CD4-positive, alpha-beta memory T cell (primary cell): ENCODE measurements at regions not wholly inside any gene's neighbourhood (a gene's known extent, or its start where the extent isn't known, plus 50 kb on each side); places are given as distances from the start of the nearest gene placed in this dataset.

Experiments used
- CTCF ChIA-PET: fragments of 350-600 bp; sonication (Branson Sonifier 250); formaldehyde crosslinking; loops from one replicate; lab custom pipeline; 2021; ENCODE audit warnings: inconsistent platforms; ENCODE audit not compliant: partially characterized antibody; lab: Charles Lee
- POLR2A ChIA-PET: fragments of 350-600 bp; sonication (Branson Sonifier 250); formaldehyde crosslinking; loops from one replicate; lab custom pipeline; 2021; ENCODE audit not compliant: partially characterized antibody; lab: Charles Lee
- DNase-seq, 5 donors: peaks; one replicate each; pipeline versions ENCODE4 v3.0.0 to v3.0.0-alpha.2; 2020 to 2022; ENCODE audit warnings: mixed read lengths in 1 of 5
- H3K27ac ChIP-seq: one replicate; pipeline ENCODE4 v1.7.0; 2013; ENCODE audit warnings: low read depth, low read length
- H3K27me3 ChIP-seq: 2 replicates; pipeline ENCODE4 v1.7.0; 2013; ENCODE audit warnings: mild to moderate bottlenecking, low read length, moderate library complexity; ENCODE audit not compliant: insufficient read depth
- H3K36me3 ChIP-seq: 2 replicates; pipeline ENCODE4 v1.7.0; 2013; ENCODE audit warnings: mild to moderate bottlenecking, low read length, moderate library complexity; ENCODE audit not compliant: insufficient read depth
- H3K4me1 ChIP-seq: 2 replicates; pipeline ENCODE4 v1.7.0; 2013; ENCODE audit warnings: mild to moderate bottlenecking, low read length, moderate library complexity; ENCODE audit not compliant: insufficient read depth
- H3K4me3 ChIP-seq, 2 donors: one replicate each; pipeline ENCODE4 v1.7.0; 2013; ENCODE audit warnings: low read length in 2 of 2, mild to moderate bottlenecking in 1 of 2
- H3K9me3 ChIP-seq, 2 donors: one replicate each; pipeline ENCODE4 v1.7.0; 2013; ENCODE audit warnings: low read length in 2 of 2, control low read depth in 1 of 2; ENCODE audit not compliant: control insufficient read depth in 1 of 2
- H3K27ac Mint-ChIP-seq, 7 donors: one replicate each; pipeline ENCODE4 v1.8.0; 2020 to 2021; ENCODE audit warnings: mixed read lengths in 7 of 7, mild to moderate bottlenecking in 6 of 7, inconsistent platforms in 3 of 7, moderate library complexity in 3 of 7
- H3K27me3 Mint-ChIP-seq, 2 donors: one replicate each; pipeline ENCODE4 v1.8.0; 2020 to 2021; ENCODE audit warnings: mixed read lengths in 2 of 2
- H3K36me3 Mint-ChIP-seq, 2 donors: one replicate each; pipeline ENCODE4 v1.8.0; 2020 to 2021; ENCODE audit warnings: mixed read lengths in 2 of 2, inconsistent platforms in 1 of 2, mild to moderate bottlenecking in 1 of 2
- H3K4me1 Mint-ChIP-seq, 4 donors: one replicate each; pipeline ENCODE4 v1.8.0; 2020 to 2021; ENCODE audit warnings: mixed read lengths in 4 of 4, mild to moderate bottlenecking in 1 of 4
- H3K4me3 Mint-ChIP-seq, 8 donors: one replicate each; pipeline ENCODE4 v1.8.0; 2020 to 2021; ENCODE audit warnings: mixed read lengths in 8 of 8, mild to moderate bottlenecking in 7 of 8, moderate library complexity in 6 of 8, inconsistent platforms in 3 of 8
- H3K9me3 Mint-ChIP-seq, 8 donors: one replicate each; pipeline ENCODE4 v1.8.0; 2020 to 2021; ENCODE audit warnings: mixed read lengths in 8 of 8, mild to moderate bottlenecking in 5 of 8, inconsistent platforms in 3 of 8, moderate library complexity in 1 of 8
- intact Hi-C: fragments of 100-400 bp; cut with micrococcal nuclease; formaldehyde crosslinking; loops from one replicate; pipeline ENCODE4 v1.15.1; 2023

- H3K27ac Mint-ChIP-seq: no peak overlapping the region
- ChIA-PET POLR2A (no interaction called here), CTCF (no interaction called here)
- Histone ChIP-seq H3K4me3 (no peak overlapping the region), H3K9me3 (no peaks in the 10 kb centered on the region), H3K4me1 (no peaks in the 10 kb centered on the region), H3K27ac (no peak overlapping the region), H3K27me3 (no peaks in the 10 kb centered on the region), H3K36me3 (no peaks in the 10 kb centered on the region)
- intact Hi-C loops: no loop called here
- no peak for DNase-seq
- H3K27me3 Mint-ChIP-seq: peaks cover 26 to 35% of the 10 kb centered on the region in 2 donors
- H3K4me3 Mint-ChIP-seq: no peak overlapping the region
- no peaks in the 10 kb centered on the region for H3K4me1 Mint-ChIP-seq
- no peaks in the 10 kb centered on the region for H3K9me3 Mint-ChIP-seq
- no peaks in the 10 kb centered on the region for H3K36me3 Mint-ChIP-seq
These were observed 78.8 kb upstream of the CRHR1 start for GRCh38 chr17:45705123-45706009.

DNA sequence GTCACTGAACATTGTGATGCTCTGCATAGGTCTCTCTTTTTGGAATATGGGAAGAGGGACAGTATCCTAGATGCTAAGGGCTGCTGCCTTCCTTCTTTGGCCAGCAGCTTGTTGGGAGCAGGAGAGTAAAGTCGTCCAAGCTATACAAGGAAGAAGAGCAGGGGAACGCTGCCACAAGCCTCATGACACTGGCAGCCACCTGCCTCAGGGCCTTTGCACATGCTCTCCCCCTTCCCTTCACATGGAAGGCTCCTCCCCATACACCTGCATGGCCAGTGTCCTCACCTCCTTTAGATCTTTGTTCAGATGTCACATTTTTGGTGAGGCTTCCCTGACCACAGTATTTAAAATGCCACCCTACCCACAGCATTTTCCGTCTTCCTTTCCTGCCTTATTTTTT is 78.1 kb upstream of the CRHR1 start:
- POLR2A ChIA-PET: no interaction called here
- Histone ChIP-seq H3K27me3 (no peaks in the 10 kb centered on the region), H3K27ac (no peak overlapping the region), H3K4me3 (no peak overlapping the region), H3K4me1 (no peaks in the 10 kb centered on the region), H3K36me3 (no peaks in the 10 kb centered on the region), H3K9me3 (no peaks in the 10 kb centered on the region)
- DNase-seq: no peak
- Mint-ChIP-seq H3K9me3 (no peaks in the 10 kb centered on the region), H3K4me1 (no peaks in the 10 kb centered on the region), H3K4me3 (no peak overlapping the region), H3K27me3 (peaks cover 21 to 32% of the 10 kb centered on the region in 2 donors), H3K27ac (no peak overlapping the region), H3K36me3 (no peaks in the 10 kb centered on the region)
- CTCF ChIA-PET: no interaction called here
- intact Hi-C loops: no loop called here

DNA sequence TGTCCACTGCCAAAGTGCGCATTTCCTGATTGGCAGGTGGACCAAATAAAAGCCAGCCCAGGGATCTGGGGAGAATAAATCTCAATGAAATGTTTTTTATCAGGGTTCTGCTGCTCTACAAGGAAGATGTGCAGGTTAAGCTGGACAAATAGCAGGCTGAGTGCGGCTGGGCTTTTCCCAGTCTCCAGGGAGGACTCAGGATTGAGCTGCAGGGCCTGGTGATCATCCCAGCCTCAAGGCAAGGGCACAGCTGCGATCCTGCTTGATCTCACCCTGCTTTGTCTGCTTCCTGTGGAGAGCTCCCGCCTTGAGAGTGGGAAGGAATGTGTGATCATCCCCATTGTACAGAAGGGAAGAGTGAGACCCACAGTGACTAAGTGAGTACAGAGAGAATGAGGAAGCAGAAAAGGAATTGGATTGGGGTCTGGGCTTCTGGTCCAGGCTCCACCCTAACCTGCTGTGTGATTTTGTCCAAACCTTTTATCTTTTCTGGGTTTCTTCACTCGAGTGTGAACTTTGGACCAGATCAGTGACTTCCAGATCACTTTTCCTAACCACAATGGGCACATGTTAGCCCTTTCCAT is 75.3 kb upstream of the CRHR1 start:
- no peaks in the 10 kb centered on the region for H3K4me1 ChIP-seq
- Mint-ChIP-seq H3K27me3 (peaks cover 24 to 29% of the 10 kb centered on the region in 2 donors), H3K36me3 (no peaks in the 10 kb centered on the region), H3K27ac (no peak overlapping the region), H3K4me3 (no peak overlapping the region), H3K9me3 (no peaks in the 10 kb centered on the region), H3K4me1 (no peaks in the 10 kb centered on the region)
- no peak overlapping the region for H3K4me3 ChIP-seq
- intact Hi-C loops: no loop called here
- H3K27ac ChIP-seq: no peak overlapping the region
- CTCF ChIA-PET: no interaction called here
- H3K27me3 ChIP-seq: no peaks in the 10 kb centered on the region
- H3K36me3 ChIP-seq: no peaks in the 10 kb centered on the region
- no peak for DNase-seq
- no peaks in the 10 kb centered on the region for H3K9me3 ChIP-seq
- POLR2A ChIA-PET: no interaction called here

- Mint-ChIP-seq H3K27ac (no peak overlapping the region), H3K4me3 (no peak overlapping the region), H3K36me3 (no peaks in the 10 kb centered on the region), H3K9me3 (no peaks in the 10 kb centered on the region), H3K27me3 (peaks cover 23 to 32% of the 10 kb centered on the region in 2 donors), H3K4me1 (no peaks in the 10 kb centered on the region)
- intact Hi-C loops: no loop called here
- ChIA-PET POLR2A (no interaction called here), CTCF (no interaction called here)
- Histone ChIP-seq H3K4me3 (no peak overlapping the region), H3K9me3 (no peaks in the 10 kb centered on the region), H3K27me3 (no peaks in the 10 kb centered on the region), H3K36me3 (no peaks in the 10 kb centered on the region), H3K27ac (no peak overlapping the region), H3K4me1 (no peaks in the 10 kb centered on the region)
- no peak for DNase-seq
These were observed 74.3 kb upstream of the CRHR1 start for GRCh38 chr17:45709728-45710288.

- Histone ChIP-seq H3K27ac (no peak overlapping the region), H3K4me3 (no peak overlapping the region), H3K4me1 (no peaks in the 10 kb centered on the region), H3K36me3 (no peaks in the 10 kb centered on the region), H3K9me3 (no peaks in the 10 kb centered on the region), H3K27me3 (no peaks in the 10 kb centered on the region)
- ChIA-PET CTCF (no interaction called here), POLR2A (no interaction called here)
- H3K27ac Mint-ChIP-seq: no peak overlapping the region
- no peaks in the 10 kb centered on the region for H3K4me1 Mint-ChIP-seq
- H3K36me3 Mint-ChIP-seq: no peaks in the 10 kb centered on the region
- no peak overlapping the region for H3K4me3 Mint-ChIP-seq
- intact Hi-C loops: no loop called here
- H3K27me3 Mint-ChIP-seq: peaks cover 18 to 24% of the 10 kb centered on the region in 2 donors
- H3K9me3 Mint-ChIP-seq: no peaks in the 10 kb centered on the region
- peak in 1 of 5 donors; percentile 0 for DNase-seq
These were observed 68.3 kb upstream of the CRHR1 start for GRCh38 chr17:45715787-45716186.

GRCh38 chr17:45718791-45719190 is 65.3 kb upstream of the CRHR1 start:
- CTCF ChIA-PET: no interaction called here
- intact Hi-C loops: no loop called here
- POLR2A ChIA-PET: no interaction called here
- Histone ChIP-seq H3K27ac (no peak overlapping the region), H3K36me3 (no peaks in the 10 kb centered on the region), H3K4me3 (no peak overlapping the region), H3K9me3 (no peaks in the 10 kb centered on the region), H3K27me3 (no peaks in the 10 kb centered on the region), H3K4me1 (no peaks in the 10 kb centered on the region)
- H3K4me3 Mint-ChIP-seq: no peak overlapping the region
- H3K27me3 Mint-ChIP-seq: peaks cover 17 to 24% of the 10 kb centered on the region in 2 donors
- no peaks in the 10 kb centered on the region for H3K4me1 Mint-ChIP-seq
- no peak overlapping the region for H3K27ac Mint-ChIP-seq
- no peaks in the 10 kb centered on the region for H3K36me3 Mint-ChIP-seq
- peaks cover 0 to 6% (median under 1%) of the 10 kb centered on the region in 8 donors for H3K9me3 Mint-ChIP-seq
- DNase-seq: no peak

DNA sequence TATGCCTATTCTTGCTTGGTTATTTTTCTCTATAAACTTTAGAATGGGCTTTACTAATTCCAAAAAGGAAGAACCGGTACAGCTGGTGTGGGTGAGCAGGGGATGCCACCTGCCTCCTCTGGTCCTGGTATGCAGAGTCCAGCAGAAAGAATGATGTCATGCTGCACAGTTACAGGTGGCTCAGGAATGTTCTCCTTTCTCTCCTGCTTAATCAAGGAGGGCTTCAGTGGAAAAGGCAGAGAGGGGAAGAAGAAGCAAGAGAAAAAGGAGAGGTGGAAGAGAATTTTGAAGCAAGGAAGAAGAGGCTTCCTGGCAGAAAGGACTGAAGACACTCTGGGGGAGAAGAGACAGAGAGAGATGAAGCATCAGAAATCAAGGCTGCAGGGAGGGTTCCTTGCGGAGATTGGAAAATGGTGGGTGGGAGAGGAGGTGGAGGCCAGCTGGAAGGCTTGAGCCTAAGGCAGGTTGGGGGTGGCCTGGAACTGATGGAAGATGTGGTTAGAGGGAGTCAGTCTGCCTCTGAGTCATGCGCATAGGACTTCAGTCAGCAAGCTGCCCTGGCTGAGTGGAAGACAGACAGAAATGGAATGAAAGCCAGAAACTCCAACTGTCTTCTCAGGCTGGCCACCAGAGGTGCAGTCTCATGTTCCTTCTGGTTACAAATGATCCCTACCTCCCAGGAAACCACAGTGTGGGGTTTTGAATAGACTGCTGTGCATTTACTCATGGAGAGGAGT is 64.6 kb upstream of the CRHR1 start:
- Histone ChIP-seq H3K9me3 (no peaks in the 10 kb centered on the region), H3K36me3 (no peaks in the 10 kb centered on the region), H3K4me3 (no peak overlapping the region), H3K27ac (no peak overlapping the region), H3K4me1 (no peaks in the 10 kb centered on the region), H3K27me3 (no peaks in the 10 kb centered on the region)
- H3K27ac Mint-ChIP-seq: no peak overlapping the region
- peaks cover 2 to 12% (median 5%) of the 10 kb centered on the region in 8 donors for H3K9me3 Mint-ChIP-seq
- intact Hi-C loops: no loop called here
- no peak for DNase-seq
- no peaks in the 10 kb centered on the region for H3K36me3 Mint-ChIP-seq
- no peak overlapping the region for H3K4me3 Mint-ChIP-seq
- ChIA-PET CTCF (no interaction called here), POLR2A (no interaction called here)
- no peaks in the 10 kb centered on the region for H3K4me1 Mint-ChIP-seq
- peaks cover 19 to 27% of the 10 kb centered on the region in 2 donors for H3K27me3 Mint-ChIP-seq
